Astrocyte (in vitro differentiated cells and primary cell): ENCODE measurements at regions not wholly inside any gene's neighbourhood (a gene's known extent, or its start where the extent isn't known, plus 50 kb on each side); places are given as distances from the start of the nearest gene placed in this dataset.

Experiments
- EZH2 ChIP-seq: IDR thresholded peaks from 2 replicates; pipeline ENCODE4 v1.6.1; 2012; ENCODE audit warnings: mild to moderate bottlenecking, low read length, inconsistent platforms; ENCODE audit not compliant: insufficient read depth
- TF ChIP-seq, protein P1 (sequence below): IDR thresholded peaks from 2 replicates; pipeline ENCODE4 v1.5.1; 2011; ENCODE audit warnings: low read depth, mild to moderate bottlenecking, inconsistent platforms, low read length, moderate library complexity; ENCODE audit not compliant: insufficient read depth

DNA sequence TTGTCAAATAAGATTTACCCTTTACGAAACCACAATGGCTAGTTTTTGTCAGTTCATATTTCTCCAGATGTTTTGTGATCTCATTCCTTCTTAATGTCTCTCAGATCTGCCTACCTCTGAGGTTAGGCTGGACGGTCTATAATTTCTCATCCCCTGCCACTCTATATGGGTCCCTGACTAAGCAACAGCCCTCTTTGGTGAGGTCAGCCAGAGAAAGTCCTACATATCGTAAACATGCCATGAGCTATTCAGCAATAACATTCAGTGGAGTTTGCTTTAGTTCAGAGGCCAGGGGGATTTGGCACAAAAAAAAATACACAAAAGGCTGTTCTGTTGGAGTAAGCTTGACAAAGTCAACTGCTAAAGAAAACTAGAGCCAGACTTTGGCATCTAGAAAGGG is 192.1 kb upstream of the NCKAP5 start:
- TF ChIP-seq, protein P1, sequence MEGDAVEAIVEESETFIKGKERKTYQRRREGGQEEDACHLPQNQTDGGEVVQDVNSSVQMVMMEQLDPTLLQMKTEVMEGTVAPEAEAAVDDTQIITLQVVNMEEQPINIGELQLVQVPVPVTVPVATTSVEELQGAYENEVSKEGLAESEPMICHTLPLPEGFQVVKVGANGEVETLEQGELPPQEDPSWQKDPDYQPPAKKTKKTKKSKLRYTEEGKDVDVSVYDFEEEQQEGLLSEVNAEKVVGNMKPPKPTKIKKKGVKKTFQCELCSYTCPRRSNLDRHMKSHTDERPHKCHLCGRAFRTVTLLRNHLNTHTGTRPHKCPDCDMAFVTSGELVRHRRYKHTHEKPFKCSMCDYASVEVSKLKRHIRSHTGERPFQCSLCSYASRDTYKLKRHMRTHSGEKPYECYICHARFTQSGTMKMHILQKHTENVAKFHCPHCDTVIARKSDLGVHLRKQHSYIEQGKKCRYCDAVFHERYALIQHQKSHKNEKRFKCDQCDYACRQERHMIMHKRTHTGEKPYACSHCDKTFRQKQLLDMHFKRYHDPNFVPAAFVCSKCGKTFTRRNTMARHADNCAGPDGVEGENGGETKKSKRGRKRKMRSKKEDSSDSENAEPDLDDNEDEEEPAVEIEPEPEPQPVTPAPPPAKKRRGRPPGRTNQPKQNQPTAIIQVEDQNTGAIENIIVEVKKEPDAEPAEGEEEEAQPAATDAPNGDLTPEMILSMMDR = no peak
- no peak for TF ChIP-seq EZH2
